Suppressor macrophage treated with lipopolysaccharide for 4 hours (primary cell): ENCODE measurements at regions not wholly inside any gene's neighbourhood (a gene's known extent, or its start where the extent isn't known, plus 50 kb on each side); places are given as distances from the start of the nearest gene placed in this dataset.

Source experiments
- DNase-seq: peaks from one replicate; pipeline ENCODE4 v3.0.0-alpha.2; 2020

DNA sequence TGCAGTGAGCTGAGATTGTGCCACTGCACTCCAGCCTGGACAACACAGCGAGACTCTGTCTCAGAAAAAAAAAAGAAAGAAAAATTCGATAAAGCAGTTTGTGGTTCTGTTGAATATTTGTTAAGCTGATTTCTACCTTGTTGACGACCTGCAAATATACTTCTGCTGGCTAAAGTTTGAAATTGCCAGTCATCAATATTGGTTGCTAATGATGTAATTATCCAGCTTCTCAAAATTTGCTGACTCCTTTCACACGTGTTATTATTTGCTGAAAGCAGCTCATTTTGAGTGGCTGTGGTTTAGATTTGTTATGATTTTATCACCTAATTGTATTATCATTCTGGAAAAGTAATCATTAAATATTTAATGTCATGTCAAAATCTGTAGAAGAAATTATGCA, 774.3 kb downstream of the QKI start:
- no peak for DNase-seq

DNA sequence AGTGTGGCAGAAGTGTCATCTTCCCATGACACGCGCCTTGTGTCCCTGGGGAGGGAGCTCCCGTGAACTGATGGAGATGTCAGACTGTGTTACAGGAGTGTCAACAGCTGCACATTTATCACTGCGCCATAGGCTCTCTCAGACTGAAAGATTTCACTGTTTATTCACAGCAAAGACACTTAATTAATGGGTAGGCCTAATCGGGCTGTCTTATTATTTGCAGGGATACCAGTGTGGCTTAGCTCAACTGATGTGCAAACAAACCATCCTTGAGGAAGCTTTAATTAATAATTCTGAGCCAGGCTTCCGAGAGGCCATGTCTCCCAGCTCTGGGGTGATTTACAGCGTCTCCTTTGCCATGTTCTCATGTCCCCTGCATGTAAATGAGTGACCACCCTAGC, 771.0 kb downstream of the QKI start:
- DNase-seq, result no peak

DNA sequence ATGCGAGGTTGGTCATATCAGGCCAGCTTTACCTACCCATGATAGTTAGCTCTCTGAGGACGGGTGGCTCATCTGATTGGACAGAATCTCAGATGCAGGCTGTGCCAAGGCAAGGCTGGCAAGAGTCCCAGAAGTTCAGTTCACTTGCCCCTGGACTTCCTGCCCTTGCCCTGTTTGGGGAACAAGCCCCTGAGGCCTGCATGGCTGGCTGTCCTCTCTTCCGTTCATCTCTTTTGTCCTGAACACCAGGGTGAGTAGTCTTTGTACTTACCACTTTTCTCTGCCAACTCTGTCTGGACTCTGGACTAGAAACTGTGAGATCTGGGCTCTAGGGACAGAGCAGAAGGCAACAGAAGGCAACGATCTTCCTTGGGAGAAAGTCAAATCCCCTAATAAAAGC, 769.9 kb downstream of the QKI start:
- DNase-seq, result no peak

DNA sequence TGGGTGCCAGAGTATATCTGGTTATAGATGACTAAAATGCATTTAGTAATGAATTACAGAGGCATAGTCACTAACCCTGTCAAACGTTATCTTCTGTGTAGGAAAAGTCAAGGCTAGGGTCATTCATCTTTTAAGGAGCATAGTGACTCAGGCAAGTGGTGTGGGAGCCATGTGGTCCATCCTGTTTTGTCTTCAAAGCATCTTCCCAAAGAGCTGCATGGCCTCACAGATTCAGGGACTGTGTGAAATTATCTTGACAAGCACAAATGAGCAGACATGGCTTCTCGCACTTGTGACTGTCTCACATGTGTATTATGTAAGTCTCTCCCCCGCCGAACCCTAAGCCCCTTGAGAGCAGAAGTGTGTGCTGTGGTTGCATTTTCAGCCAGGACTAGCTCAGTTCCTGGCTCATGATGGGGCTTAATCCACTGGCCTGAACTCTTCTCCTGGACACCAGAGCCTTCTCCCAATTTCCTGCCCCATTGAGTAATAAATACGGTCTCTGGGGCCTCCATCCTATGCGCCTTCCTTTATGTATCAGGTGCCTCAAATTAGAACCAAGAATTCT, 769.1 kb downstream of the QKI start:
- DNase-seq, result no peak

DNA sequence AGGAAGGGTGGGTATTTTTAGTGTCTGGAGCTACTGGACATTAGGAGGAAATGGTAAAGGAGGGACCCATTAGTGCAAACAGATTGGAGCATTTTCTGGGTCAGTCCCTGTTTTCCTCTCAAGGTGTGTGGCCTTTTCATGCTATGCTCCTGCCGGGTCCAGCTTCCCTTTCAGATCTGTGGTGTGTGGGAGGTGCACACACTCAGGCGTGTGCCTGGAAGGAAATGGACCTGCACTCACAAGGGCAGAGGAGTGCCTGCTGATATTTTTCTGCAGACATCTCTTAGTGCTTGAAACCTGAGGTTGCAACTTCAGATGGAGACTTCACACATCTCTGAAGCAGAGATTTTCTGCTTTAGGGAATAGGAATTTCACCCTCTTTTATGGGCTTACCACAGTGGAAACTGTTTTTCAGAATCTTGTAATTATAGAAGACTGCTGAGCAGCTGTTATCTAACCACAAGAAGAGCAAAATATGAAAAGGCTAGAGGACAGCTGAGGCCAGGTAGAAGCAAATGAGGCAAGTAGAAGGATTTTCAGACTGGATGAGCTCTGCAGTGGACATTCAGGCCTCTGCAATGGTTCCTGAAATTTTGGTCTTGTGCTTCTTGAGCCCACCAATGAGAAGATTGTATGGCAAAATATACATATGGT, 764.3 kb downstream of the QKI start:
- DNase-seq, result no peak

DNA sequence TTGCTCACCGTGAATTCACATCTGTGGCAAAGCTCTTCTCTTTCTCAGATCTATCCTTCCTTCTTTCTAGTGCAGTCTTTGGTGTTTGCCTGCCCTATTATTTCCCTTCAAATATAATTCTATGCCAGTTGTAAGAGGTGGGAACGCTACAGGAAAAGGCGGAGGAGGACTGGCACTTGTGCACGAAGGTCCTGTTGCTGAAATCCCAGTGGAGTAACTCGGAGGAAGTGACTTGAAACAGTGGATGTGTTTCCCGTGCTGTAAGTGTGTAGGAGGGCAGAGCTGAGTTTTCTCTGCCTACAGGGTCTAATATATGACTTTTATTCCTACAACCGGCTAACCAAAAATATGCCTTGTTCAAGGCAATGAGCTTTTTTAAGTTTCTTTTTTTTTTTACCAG, 754.8 kb downstream of the QKI start:
- no peak for DNase-seq

DNA sequence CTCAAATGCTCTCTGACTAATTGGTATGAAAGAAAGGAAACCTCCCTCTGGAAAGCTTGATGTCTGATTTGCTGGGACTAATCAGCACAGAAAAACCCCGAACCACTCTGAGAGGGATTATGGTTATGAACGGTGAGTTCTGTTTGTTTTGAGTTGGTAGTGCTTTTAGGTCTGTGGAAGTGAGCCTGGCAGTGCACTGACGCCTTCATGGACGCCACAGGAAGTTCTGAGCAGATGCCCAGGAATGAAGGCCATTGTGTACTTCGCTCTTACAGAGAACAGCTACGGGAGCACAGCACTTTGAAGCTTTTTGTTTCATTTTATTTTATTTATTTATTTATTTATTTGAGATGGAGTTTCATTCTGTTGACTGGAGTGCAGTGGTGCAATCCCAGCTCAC, 754.1 kb downstream of the QKI start:
- DNase-seq, result no peak

DNA sequence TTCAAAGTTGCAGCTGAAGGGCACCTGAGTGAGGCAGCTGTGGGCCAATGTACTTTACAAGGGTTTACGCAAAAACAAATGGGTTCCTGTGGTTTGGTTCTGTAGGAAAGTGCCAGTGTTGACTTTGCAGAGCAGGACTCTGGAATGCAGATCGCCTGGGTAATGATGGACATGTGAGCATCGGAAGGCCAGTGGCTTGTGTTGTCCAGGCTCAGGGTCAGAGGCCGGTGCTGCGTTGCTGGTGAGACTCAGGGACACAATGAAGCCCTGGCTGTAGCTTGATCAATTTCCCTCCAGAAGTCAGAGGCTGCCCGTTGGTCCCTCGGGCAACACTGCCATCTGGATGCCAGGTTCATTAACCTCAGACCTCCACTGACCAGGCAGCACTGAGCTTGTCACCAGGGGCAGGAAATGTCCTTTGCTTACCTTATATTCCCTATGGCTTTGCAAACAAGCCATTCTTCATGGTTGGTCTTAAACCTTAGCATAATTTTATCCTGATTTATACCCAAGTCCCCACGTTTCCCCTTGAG, 753.4 kb downstream of the QKI start:
- no peak for DNase-seq

DNA sequence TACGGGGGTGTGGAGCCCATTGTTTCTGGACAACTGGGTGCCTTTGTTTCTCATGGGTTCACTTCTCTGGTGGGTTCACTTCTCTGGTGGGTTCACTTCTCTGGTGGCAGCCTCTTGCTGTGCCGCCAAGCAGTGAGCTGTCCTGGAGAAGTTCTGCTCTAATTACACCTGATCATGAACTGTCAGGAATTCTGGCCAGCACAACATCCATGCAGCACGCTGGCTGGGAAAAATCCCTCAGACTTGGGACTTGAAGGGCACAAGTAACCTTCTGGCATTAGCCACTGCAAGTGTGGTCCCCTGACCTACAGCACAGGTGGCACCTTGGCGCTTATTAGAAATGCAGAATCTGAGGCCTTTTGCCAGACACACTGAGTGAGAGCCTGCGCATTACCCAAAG, 752.5 kb downstream of the QKI start:
- no peak for DNase-seq

DNA sequence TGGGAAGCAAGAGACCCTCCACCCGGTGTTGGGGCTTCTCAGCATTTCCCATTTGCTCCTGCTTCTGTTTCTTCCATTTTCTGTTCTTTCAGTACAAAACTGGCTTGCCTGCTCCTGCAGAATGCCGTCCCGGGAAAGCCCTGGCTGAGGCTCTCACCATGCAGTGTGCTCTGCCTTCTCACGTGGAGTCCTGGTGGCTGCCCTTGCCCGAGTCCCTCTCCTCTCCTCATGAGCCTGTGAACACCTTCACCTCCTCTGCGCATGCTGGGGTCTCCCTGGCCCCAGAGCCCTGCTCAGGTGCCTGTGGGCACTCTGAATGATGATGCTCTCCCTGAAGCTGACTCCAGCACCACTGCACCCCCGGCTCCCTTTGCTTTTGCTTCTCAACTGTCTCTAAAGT, 752.0 kb downstream of the QKI start:
- DNase-seq, result no peak

DNA sequence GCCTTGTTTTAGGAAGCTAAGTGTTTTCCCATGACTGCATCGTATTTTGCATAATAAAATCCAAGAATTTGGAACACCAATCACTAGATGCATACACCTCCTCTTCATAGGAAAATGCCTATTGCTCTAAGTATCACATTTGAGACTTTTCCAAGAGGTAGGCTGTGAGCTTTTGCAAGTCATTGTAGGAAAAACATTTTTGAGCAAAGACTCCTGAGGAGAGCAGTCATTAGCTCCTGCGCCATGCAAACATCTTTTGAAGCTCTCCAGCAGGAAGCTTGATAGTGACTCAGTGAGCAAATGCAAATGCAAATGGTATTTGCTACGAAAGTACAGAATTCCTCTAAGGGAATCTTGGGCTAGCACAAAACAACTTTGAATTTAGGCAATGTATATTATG, 750.4 kb downstream of the QKI start:
- DNase-seq, result no peak

DNA sequence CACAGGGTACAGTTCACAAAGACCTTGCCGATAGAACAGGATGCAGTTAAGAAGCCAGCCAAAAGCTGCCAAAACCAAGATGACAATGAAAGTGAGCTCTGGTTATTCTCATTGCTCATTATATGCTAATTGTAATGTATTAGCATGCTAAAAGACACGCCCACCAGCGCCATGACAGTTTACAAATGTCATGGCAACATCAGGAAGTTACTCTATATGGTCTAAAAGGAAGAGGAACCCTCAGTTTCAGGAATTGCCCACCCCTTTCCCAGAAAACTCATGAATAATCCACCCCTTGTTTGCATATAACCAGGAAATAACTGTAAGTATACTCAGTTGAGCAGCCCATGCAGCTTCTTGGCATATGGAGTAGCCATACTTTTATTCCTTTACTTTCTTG, 748.7 kb downstream of the QKI start:
- DNase-seq, result no peak

DNA sequence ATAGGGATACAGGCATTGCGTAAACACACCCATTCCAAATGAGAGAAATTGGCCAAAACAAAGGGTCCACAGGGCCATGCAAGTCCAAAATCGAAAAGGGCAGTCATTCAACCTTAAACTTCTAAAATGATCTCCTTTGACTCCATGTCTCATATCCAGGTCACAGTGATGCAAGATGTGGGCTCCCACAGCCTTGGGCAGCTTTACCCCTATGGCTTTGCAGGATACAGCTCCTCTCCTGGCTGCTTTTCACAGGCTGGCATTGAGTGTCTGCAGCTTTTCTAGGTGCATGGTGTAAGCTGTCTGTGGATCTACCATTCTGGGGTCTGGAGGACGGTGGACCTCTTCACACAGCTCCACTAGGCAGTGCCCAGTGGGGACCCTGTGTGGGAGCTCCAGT, 744.5 kb downstream of the QKI start:
- DNase-seq, result no peak

DNA sequence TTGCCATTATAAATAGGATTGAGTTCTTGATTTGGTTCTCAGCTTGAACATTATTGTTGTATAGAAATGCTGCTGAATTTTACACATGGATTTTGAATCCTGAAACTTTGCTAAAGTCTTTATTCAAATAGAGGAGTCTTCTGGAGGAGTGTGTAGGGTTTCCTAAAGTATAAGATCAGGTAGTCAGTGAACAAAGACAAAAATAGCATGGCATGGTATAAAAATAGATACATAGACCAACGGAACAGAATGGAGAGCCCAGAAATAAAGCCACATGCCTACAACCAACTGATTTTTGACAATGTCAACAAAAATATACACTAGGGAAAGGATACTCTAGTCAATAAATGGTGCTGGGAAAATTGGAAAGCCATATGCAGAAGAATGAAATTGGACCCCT, 740.1 kb downstream of the QKI start:
- no peak for DNase-seq

DNA sequence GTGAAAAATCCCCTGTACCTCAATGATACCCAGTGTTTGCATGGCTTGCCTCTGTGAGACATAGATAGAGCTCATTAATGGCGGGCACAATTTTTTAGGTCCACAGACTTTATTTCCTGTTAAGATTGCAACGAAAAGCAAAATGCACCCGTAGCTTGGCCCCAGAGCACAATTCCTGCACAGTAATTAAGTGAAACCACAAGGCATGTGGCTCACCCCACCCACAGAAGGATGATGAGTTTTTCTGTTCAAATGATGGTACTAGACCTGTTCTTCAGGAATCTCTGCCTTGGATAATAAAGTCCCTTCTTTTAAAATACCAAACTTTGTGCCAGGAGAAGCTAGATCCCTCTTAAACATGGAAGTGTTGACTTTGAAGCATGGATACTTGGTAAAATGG, 738.1 kb downstream of the QKI start:
- no peak for DNase-seq

DNA sequence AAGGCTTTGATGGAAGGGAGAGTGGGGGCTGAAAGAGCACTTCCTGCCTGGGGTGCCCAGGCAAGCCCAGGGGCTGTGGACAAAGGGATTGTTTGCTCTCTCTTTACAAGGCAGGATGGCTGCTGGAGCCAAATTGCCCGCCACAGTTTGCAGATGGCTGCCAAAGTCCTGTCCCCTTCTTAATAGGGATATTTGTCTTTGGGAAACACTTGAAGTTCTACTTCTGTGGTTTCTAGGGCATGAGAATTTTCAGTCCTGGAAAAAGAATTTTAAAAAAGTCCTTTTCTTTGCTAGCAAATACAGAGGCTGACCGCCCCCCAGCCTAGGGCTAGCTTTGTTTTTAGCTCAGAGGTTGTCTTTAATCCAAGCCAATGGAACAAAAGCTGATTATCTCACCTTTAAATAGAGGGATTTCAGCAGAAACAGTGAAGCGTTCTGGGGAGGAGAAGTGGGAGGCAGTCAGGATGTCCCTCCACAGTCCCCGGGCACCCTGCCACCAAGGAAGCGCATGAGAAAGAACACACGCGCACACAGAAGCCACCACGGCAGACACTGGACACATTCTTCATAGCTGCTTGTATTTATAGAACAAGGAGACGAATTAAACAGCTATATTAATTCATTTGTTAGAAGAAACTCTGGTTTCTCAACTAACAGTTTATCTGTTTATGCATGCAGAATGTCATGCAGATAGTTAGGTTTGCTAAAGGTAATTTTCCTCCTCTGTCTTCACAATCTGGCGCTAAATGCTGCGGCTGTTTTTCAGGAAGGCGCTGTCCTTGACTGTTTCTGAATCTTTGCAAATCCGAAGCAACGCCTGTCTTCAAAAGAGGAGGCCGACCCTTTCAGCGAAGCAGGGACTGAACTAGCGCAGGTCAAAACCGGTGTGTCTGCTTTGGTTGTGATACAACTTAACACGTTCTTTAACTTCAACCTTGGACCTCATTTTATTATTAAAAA, 736.9 kb downstream of the QKI start:
- DNase-seq, result no peak

DNA sequence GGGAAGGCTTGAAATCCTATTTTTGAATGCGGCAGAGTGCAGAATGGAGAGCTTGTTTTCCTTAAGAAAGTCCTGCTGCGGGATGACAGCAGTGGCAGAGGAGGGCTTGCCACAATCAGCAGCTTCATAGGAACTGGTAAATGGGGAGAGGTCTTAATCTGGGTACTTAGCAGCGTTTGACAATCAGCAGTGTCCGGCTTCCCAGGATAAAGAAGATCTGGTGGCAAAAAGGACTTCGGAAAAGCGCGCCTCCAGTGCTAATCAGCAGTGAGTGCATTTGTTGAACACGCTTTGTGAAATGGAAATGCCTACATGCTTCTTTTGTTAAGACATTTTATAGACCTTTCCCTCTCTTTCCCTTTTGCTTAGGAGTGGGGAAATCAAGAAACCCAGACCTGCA, 735.7 kb downstream of the QKI start:
- DNase-seq, result no peak

DNA sequence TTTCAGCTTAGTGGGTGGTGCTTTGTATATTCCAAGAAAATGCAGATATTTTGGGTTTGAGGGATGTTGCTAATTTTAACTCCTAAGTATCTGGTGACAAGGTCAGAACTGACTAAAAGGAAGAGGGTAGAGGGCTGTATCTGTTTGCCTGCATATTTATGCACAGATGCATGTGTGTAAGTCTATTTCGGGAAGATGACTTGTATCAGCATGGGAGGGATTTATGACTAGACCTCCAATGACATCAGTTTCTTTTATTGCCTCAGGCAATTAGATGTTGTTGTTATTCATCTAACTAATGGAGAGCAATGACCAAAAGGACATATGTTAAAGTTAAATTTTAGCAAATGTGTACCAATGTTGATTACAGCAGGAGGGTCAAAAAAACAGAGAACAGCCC, 734.3 kb downstream of the QKI start:
- DNase-seq, result no peak

DNA sequence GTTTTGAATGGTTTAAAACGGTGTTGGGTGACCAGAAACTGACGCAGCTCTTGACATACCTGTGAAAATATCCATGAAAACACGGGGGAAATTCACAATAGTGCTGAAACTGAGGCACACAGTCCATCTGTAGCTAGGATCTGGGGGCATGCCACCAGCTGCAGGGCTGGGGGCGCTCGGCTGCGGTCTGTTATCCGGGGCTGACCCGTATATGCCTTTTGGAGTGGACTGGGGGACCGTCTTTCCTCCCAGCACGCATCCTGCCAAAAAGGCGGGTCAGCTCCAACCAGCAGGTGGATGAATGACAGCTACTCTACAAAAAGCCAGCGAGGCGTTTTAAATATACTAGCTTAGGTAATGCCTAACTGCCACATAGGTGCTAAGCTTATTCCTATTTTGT, 729.8 kb downstream of the QKI start:
- DNase-seq, result no peak

DNA sequence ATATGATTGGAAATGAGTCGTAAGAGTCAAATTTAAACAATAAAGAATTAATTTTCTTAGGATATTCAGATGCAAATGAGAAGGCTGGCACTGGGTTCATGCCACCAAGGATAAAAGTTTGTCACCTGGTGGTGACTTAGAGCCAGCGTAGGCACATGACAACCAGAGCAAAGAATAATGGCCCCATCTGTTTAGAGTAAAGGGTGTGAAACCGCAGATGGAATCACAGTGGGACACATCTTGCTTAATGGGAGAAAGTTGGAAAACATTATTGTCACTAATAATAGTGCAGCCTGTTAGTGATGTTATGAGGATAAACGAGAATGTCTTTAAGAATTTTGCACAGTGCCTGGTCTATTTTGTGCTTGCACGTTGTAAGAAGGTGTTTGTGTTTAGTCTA, 727.8 kb downstream of the QKI start:
- no peak for DNase-seq

DNA sequence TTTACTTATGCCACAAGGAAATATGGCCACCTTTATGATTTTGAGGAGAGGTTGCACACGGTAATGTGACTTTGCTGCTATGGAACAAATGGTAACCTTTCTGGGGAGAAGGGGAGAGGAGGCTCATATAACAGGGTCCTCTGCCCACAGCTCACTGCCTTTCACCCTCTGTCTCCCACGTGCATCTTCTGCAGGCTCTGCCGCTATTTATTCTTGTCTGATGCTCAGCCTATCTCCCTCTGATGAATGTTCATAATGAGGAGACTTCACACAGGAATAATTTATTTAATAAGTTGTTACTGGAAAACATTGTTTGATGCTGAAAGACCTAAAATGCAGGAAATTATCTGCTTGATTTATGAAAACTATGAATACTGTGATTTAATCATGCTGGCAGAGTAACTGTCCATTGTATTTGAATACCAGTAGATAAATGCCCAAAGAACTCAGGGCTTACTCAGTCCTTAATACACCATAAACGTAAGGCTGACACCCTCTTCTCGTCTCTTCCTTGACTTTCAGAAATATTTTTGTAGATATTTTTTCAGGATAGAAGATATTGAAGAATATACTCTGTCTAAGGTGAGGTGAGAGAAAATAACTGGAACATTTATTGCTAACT, 721.1 kb downstream of the QKI start:
- DNase-seq, result no peak

DNA sequence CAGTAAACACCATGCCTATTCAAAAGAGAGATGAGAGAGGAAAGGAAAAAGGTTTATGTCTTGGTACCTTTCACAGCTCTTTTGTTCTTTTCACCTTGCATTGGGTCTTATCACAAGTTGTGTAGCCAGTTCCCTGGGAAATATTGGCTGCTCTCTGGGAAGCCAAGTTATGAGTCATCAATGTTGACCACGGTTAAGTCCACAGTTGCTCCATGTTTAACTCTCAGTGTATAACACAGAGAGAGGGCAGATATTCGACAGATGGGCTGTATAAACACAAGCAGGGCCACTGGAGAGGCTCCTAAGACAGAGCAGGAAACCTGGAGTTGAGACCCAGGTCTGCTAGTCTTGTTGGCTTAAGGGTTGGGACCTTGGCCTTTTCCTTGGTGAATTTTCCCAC, 718.6 kb downstream of the QKI start:
- no peak for DNase-seq

DNA sequence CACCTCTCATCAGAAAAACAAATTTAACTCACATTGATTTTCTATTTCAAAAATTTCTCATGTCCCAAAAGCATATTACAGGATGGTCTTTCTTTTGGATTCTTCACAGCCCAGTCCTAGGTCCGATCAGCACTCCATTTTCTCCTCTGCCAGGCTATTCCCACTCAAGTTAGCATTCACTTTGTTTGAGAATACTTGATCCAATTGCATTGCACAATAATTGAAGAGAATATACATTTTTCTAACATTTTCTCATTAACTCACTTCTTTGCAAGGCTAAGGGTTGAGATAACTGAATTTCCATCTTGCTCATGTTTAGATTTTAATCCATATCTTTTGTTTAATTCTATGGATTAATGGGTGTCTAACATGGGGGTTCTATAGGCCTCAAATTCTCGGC, 716.1 kb downstream of the QKI start:
- DNase-seq, result no peak

DNA sequence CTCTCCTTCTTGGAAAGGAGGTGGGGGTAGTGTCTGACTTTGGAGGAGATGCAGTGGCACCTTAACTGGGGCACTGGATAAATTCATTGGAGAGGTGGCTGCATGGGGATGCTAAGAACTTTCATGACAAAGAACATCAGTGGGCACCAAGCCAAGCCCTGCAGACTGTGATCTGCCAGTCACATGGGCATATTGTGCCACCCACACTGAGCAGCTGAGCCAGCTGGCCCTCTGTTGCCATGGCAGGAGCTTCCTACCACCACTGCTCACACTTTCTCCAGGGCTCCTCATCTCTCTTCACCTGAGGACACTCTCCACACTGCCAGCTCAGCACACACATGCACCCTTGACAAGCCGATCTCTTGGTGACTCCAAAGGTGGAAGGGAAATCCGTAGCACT, 715.6 kb downstream of the QKI start:
- DNase-seq, result no peak
